ENCODE measurements at regions not wholly inside any gene's neighbourhood (a gene's known extent, or its start where the extent isn't known, plus 50 kb on each side); places are given as distances from the start of the nearest gene placed in this dataset.

GRCh38 chr10:47145290-47145934 is 154.6 kb upstream of the GDF10 start:
- WGBS (ENCODE audit: extremely low coverage, insufficient coverage, low lambda C conversion rate) = no CpG with 5 or more reads among the region's 5 CpGs
- no peak overlapping the region for H4K5ac ChIP-seq (ENCODE audit: low read length)
- DNase-seq = no peak

DNA sequence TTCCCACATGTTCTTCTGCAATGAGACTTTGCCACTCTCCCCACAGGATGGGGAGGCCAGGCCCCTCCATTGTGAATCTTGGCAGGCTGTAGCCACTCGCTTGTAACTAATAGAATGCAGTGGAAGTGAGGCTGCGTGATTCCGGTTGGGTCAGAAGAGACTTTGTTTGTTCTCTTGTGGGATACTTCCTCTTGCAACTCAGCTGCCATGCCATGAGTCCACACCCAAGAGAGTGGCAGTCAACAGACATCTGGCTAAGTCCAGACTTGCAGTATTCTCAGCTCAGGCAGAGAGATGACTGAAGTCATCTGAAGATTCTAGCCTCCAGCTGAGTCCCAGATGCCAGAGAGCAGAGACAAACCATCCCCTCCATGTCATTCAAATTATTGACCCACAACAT is 153.4 kb upstream of the GDF10 start:
- Histone ChIP-seq H3K23ac (ENCODE audit: low read length) (no peak overlapping the region), H3K4me3 (ENCODE audit: low read length) (no peak overlapping the region), H2BK5ac (ENCODE audit: low read length) (no peak overlapping the region), H4K8ac (ENCODE audit: low read depth, low read length) (no peak overlapping the region), H3K79me1 (ENCODE audit: low read length) (no peaks in the 10 kb centered on the region), H2BK120ac (ENCODE audit: low read depth, low read length) (no peak overlapping the region), H3K9ac (ENCODE audit: low read length) (no peak overlapping the region), H3K18ac (ENCODE audit: low read length) (no peak overlapping the region), H3K27ac (ENCODE audit: low read depth, low read length) (no peak overlapping the region), H4K5ac (ENCODE audit: low read length) (no peak overlapping the region), H2AK5ac (ENCODE audit: low read length) (no peak overlapping the region), H3K4ac (ENCODE audit: low read depth, low read length) (no peak overlapping the region), H3K27me3 (ENCODE audit: insufficient read depth, low read length, poor library complexity) (no peaks in the 10 kb centered on the region), H3K79me2 (ENCODE audit: control insufficient read depth, insufficient read depth, low read length) (no peaks in the 10 kb centered on the region), H3K56ac (ENCODE audit: low read length) (no peak overlapping the region), H3K4me2 (ENCODE audit: low read length) (no peak overlapping the region), H3K36me3 (ENCODE audit: control insufficient read depth, insufficient read depth, low read length) (no peaks in the 10 kb centered on the region), H3K4me1 (ENCODE audit: control insufficient read depth, low read depth, low read length) (no peaks in the 10 kb centered on the region), H2BK15ac (replicated peaks; ENCODE audit: low read depth) (no peak overlapping the region)
- WGBS (ENCODE audit: extremely low coverage, insufficient coverage, low lambda C conversion rate) = no CpG with 5 or more reads among the region's 3 CpGs
- DNase-seq = no peak

More at GRCh38 chr10:47145290-47145934, 154.6 kb upstream of the GDF10 start:
- H2BK5ac ChIP-seq (ENCODE audit: low read length) = no peak overlapping the region
- no peak overlapping the region for H3K4me3 ChIP-seq (ENCODE audit: low read length)
- H3K27ac ChIP-seq (ENCODE audit: low read depth, low read length) = no peak overlapping the region
- H3K18ac ChIP-seq (ENCODE audit: low read length) = no peak overlapping the region
- H3K56ac ChIP-seq (ENCODE audit: low read length) = no peak overlapping the region
- no peaks in the 10 kb centered on the region for H3K36me3 ChIP-seq (ENCODE audit: control insufficient read depth, insufficient read depth, low read length)
- no peaks in the 10 kb centered on the region for H3K27me3 ChIP-seq (ENCODE audit: insufficient read depth, low read length, poor library complexity)
- H4K8ac ChIP-seq (ENCODE audit: low read depth, low read length) = no peak overlapping the region
- no peak overlapping the region for H3K4me2 ChIP-seq (ENCODE audit: low read length)
- H3K79me2 ChIP-seq (ENCODE audit: control insufficient read depth, insufficient read depth, low read length) = no peaks in the 10 kb centered on the region
- no peak overlapping the region for H2BK15ac ChIP-seq (replicated peaks; ENCODE audit: low read depth)
- no peaks in the 10 kb centered on the region for H3K4me1 ChIP-seq (ENCODE audit: control insufficient read depth, low read depth, low read length)
- no peaks in the 10 kb centered on the region for H3K79me1 ChIP-seq (ENCODE audit: low read length)
- no peak overlapping the region for H2BK120ac ChIP-seq (ENCODE audit: low read depth, low read length)
- no peak overlapping the region for H3K23ac ChIP-seq (ENCODE audit: low read length)
- no peak overlapping the region for H3K9ac ChIP-seq (ENCODE audit: low read length)
- H3K4ac ChIP-seq (ENCODE audit: low read depth, low read length) = no peak overlapping the region
- no peak overlapping the region for H2AK5ac ChIP-seq (ENCODE audit: low read length)

GRCh38 chr10:47147186-47147585 is 152.8 kb upstream of the GDF10 start:
- H2AK5ac ChIP-seq (ENCODE audit: low read length) = no peak overlapping the region
- no peak overlapping the region for H3K23ac ChIP-seq (ENCODE audit: low read length)
- H3K9ac ChIP-seq (ENCODE audit: low read length) = no peak overlapping the region
- H2BK120ac ChIP-seq (ENCODE audit: low read depth, low read length) = no peak overlapping the region
- H3K4me2 ChIP-seq (ENCODE audit: low read length) = no peak overlapping the region
- no peaks in the 10 kb centered on the region for H3K4me1 ChIP-seq (ENCODE audit: control insufficient read depth, low read depth, low read length)
- no peak overlapping the region for H4K8ac ChIP-seq (ENCODE audit: low read depth, low read length)
- H2BK5ac ChIP-seq (ENCODE audit: low read length) = no peak overlapping the region
- no peaks in the 10 kb centered on the region for H3K79me1 ChIP-seq (ENCODE audit: low read length)
- H3K27ac ChIP-seq (ENCODE audit: low read depth, low read length) = no peak overlapping the region
- no peak overlapping the region for H3K4me3 ChIP-seq (ENCODE audit: low read length)
- H3K36me3 ChIP-seq (ENCODE audit: control insufficient read depth, insufficient read depth, low read length) = no peaks in the 10 kb centered on the region
- H3K56ac ChIP-seq (ENCODE audit: low read length) = no peak overlapping the region
- H3K27me3 ChIP-seq (ENCODE audit: insufficient read depth, low read length, poor library complexity) = no peaks in the 10 kb centered on the region
- no peaks in the 10 kb centered on the region for H3K79me2 ChIP-seq (ENCODE audit: control insufficient read depth, insufficient read depth, low read length)
- no peak overlapping the region for H3K4ac ChIP-seq (ENCODE audit: low read depth, low read length)
- H4K5ac ChIP-seq (ENCODE audit: low read length) = no peak overlapping the region
- H2BK15ac ChIP-seq (replicated peaks; ENCODE audit: low read depth) = no peak overlapping the region
- DNase-seq = no peak
- no peak overlapping the region for H3K18ac ChIP-seq (ENCODE audit: low read length)

- Histone ChIP-seq H2BK5ac (ENCODE audit: low read length) (no peak overlapping the region), H3K9ac (ENCODE audit: low read length) (no peak overlapping the region), H3K27me3 (ENCODE audit: insufficient read depth, low read length, poor library complexity) (no peaks in the 10 kb centered on the region), H3K79me1 (ENCODE audit: low read length) (no peaks in the 10 kb centered on the region), H2BK120ac (ENCODE audit: low read depth, low read length) (no peak overlapping the region), H3K36me3 (ENCODE audit: control insufficient read depth, insufficient read depth, low read length) (no peaks in the 10 kb centered on the region), H3K56ac (ENCODE audit: low read length) (no peak overlapping the region), H3K4me3 (ENCODE audit: low read length) (no peak overlapping the region), H3K18ac (ENCODE audit: low read length) (no peak overlapping the region), H3K23ac (ENCODE audit: low read length) (no peak overlapping the region), H2BK15ac (replicated peaks; ENCODE audit: low read depth) (no peak overlapping the region), H3K4ac (ENCODE audit: low read depth, low read length) (no peak overlapping the region), H3K4me1 (ENCODE audit: control insufficient read depth, low read depth, low read length) (no peaks in the 10 kb centered on the region), H3K27ac (ENCODE audit: low read depth, low read length) (no peak overlapping the region), H4K8ac (ENCODE audit: low read depth, low read length) (no peak overlapping the region), H3K4me2 (ENCODE audit: low read length) (no peak overlapping the region), H3K79me2 (ENCODE audit: control insufficient read depth, insufficient read depth, low read length) (no peaks in the 10 kb centered on the region), H2AK5ac (ENCODE audit: low read length) (no peak overlapping the region), H4K5ac (ENCODE audit: low read length) (no peak overlapping the region)
- WGBS (ENCODE audit: extremely low coverage, insufficient coverage, low lambda C conversion rate) = no CpG with 5 or more reads among the region's 3 CpGs
- DNase-seq = no peak
Measured at GRCh38 chr10:47150581-47150980, 149.4 kb upstream of the GDF10 start.

DNA sequence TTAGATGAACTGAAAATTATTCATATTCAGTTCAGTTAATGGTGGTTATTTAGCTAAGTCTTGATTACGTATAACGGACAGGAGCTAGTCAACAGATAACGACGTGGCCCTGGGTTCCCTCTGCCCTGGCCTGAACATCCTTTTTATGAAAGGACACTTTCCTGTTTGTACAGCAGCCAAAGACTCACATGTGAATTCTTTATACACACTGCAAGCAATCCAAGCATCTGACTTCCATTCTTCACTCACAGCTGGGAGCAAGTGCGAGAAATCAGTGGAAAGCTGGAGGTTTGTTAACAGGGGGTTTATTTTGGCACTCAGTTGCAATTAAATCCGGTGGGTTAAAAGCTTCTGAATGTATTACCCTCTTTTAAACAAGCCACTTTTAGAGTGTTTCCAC is 148.1 kb upstream of the GDF10 start:
- Histone ChIP-seq H2BK15ac (replicated peaks; ENCODE audit: low read depth) (no peak overlapping the region), H3K9ac (ENCODE audit: low read length) (no peak overlapping the region), H3K27ac (ENCODE audit: low read depth, low read length) (no peak overlapping the region), H3K36me3 (ENCODE audit: control insufficient read depth, insufficient read depth, low read length) (no peaks in the 10 kb centered on the region), H4K5ac (ENCODE audit: low read length) (no peak overlapping the region), H3K4ac (ENCODE audit: low read depth, low read length) (no peak overlapping the region), H3K56ac (ENCODE audit: low read length) (no peak overlapping the region), H4K8ac (ENCODE audit: low read depth, low read length) (no peak overlapping the region), H3K4me3 (ENCODE audit: low read length) (no peak overlapping the region), H3K79me1 (ENCODE audit: low read length) (no peaks in the 10 kb centered on the region), H3K27me3 (ENCODE audit: insufficient read depth, low read length, poor library complexity) (no peaks in the 10 kb centered on the region), H3K4me2 (ENCODE audit: low read length) (no peak overlapping the region), H3K4me1 (ENCODE audit: control insufficient read depth, low read depth, low read length) (no peaks in the 10 kb centered on the region), H2BK120ac (ENCODE audit: low read depth, low read length) (no peak overlapping the region), H2BK5ac (ENCODE audit: low read length) (no peak overlapping the region), H2AK5ac (ENCODE audit: low read length) (no peak overlapping the region), H3K79me2 (ENCODE audit: control insufficient read depth, insufficient read depth, low read length) (no peaks in the 10 kb centered on the region), H3K23ac (ENCODE audit: low read length) (no peak overlapping the region), H3K18ac (ENCODE audit: low read length) (no peak overlapping the region)
- no peak for DNase-seq
- WGBS (ENCODE audit: extremely low coverage, insufficient coverage, low lambda C conversion rate) = no CpG with 5 or more reads among the region's 6 CpGs

GRCh38 chr10:47152861-47153349 is 147.1 kb upstream of the GDF10 start:
- no peaks in the 10 kb centered on the region for H3K4me1 ChIP-seq (ENCODE audit: control insufficient read depth, low read depth, low read length)
- no peak overlapping the region for H3K18ac ChIP-seq (ENCODE audit: low read length)
- peak; percentile 53 for DNase-seq
- H3K27ac ChIP-seq (ENCODE audit: low read depth, low read length) = no peak overlapping the region
- no CpG with 5 or more reads among the region's 3 CpGs for WGBS (ENCODE audit: extremely low coverage, insufficient coverage, low lambda C conversion rate)
- H4K5ac ChIP-seq (ENCODE audit: low read length) = no peak overlapping the region
- H3K4ac ChIP-seq (ENCODE audit: low read depth, low read length) = no peak overlapping the region
- H3K23ac ChIP-seq (ENCODE audit: low read length) = no peak overlapping the region
- no peaks in the 10 kb centered on the region for H3K36me3 ChIP-seq (ENCODE audit: control insufficient read depth, insufficient read depth, low read length)
- no peak overlapping the region for H2BK120ac ChIP-seq (ENCODE audit: low read depth, low read length)
- no peak overlapping the region for H3K4me2 ChIP-seq (ENCODE audit: low read length)
- H2AK5ac ChIP-seq (ENCODE audit: low read length) = no peak overlapping the region
- no peaks in the 10 kb centered on the region for H3K79me1 ChIP-seq (ENCODE audit: low read length)
- no peak overlapping the region for H3K9ac ChIP-seq (ENCODE audit: low read length)
- H4K8ac ChIP-seq (ENCODE audit: low read depth, low read length) = no peak overlapping the region
- H2BK15ac ChIP-seq (replicated peaks; ENCODE audit: low read depth) = no peak overlapping the region
- no peak overlapping the region for H3K4me3 ChIP-seq (ENCODE audit: low read length)
- H2BK5ac ChIP-seq (ENCODE audit: low read length) = no peak overlapping the region
- no peaks in the 10 kb centered on the region for H3K79me2 ChIP-seq (ENCODE audit: control insufficient read depth, insufficient read depth, low read length)
- no peaks in the 10 kb centered on the region for H3K27me3 ChIP-seq (ENCODE audit: insufficient read depth, low read length, poor library complexity)
- H3K56ac ChIP-seq (ENCODE audit: low read length) = no peak overlapping the region
